Nephron progenitor cell (in vitro differentiated cells): ENCODE measurements at regions not wholly inside any gene's neighbourhood (a gene's known extent, or its start where the extent isn't known, plus 50 kb on each side); places are given as distances from the start of the nearest gene placed in this dataset.

Source experiments
- DNase-seq: peaks from one replicate; pipeline ENCODE4 v3.0.0; 2021
- H3K27ac Mint-ChIP-seq: 2 replicates; pipeline ENCODE4 v1.8.0; 2021; ENCODE audit warnings: mild to moderate bottlenecking, moderate library complexity, mixed read lengths
- H3K27me3 Mint-ChIP-seq: 2 replicates; pipeline ENCODE4 v1.8.0; 2021; ENCODE audit warnings: mild to moderate bottlenecking, low read depth, mixed read lengths; ENCODE audit not compliant: poor library complexity
- H3K36me3 Mint-ChIP-seq: 2 replicates; pipeline ENCODE4 v1.8.0; 2021; ENCODE audit warnings: low read depth, mixed read lengths
- H3K4me1 Mint-ChIP-seq: 2 replicates; pipeline ENCODE4 v1.8.0; 2021; ENCODE audit warnings: mixed read lengths
- H3K4me3 Mint-ChIP-seq: 2 replicates; pipeline ENCODE4 v1.8.0; 2021; ENCODE audit warnings: mild to moderate bottlenecking, moderate library complexity, mixed read lengths
- H3K9me3 Mint-ChIP-seq: 2 replicates; pipeline ENCODE4 v1.8.0; 2021; ENCODE audit warnings: mild to moderate bottlenecking, moderate library complexity, mixed read lengths
- TF ChIP-seq, protein P1 (sequence below): fragments of 200-600 bp; sonication (generic); IDR thresholded peaks from 2 replicates; pipeline ENCODE4 v1.5.0; 2021; ENCODE audit warnings: antibody characterized with exemption

GRCh38 chr4:107317611-107318010 lies 281.5 kb upstream of the DKK2 start:
- Mint-ChIP-seq H3K9me3 (no peaks in the 10 kb centered on the region), H3K4me1 (no peaks in the 10 kb centered on the region), H3K4me3 (no peak overlapping the region), H3K27me3 (peaks cover 3% of the 10 kb centered on the region), H3K27ac (no peak overlapping the region), H3K36me3 (no peaks in the 10 kb centered on the region)
- TF ChIP-seq, protein P1, sequence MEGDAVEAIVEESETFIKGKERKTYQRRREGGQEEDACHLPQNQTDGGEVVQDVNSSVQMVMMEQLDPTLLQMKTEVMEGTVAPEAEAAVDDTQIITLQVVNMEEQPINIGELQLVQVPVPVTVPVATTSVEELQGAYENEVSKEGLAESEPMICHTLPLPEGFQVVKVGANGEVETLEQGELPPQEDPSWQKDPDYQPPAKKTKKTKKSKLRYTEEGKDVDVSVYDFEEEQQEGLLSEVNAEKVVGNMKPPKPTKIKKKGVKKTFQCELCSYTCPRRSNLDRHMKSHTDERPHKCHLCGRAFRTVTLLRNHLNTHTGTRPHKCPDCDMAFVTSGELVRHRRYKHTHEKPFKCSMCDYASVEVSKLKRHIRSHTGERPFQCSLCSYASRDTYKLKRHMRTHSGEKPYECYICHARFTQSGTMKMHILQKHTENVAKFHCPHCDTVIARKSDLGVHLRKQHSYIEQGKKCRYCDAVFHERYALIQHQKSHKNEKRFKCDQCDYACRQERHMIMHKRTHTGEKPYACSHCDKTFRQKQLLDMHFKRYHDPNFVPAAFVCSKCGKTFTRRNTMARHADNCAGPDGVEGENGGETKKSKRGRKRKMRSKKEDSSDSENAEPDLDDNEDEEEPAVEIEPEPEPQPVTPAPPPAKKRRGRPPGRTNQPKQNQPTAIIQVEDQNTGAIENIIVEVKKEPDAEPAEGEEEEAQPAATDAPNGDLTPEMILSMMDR: no peak
- DNase-seq: no peak

- H3K9me3 Mint-ChIP-seq: no peaks in the 10 kb centered on the region
- H3K36me3 Mint-ChIP-seq: no peaks in the 10 kb centered on the region
- DNase-seq: no peak
- H3K27ac Mint-ChIP-seq: no peak overlapping the region
- H3K4me1 Mint-ChIP-seq: no peaks in the 10 kb centered on the region
- H3K4me3 Mint-ChIP-seq: no peak overlapping the region
- peaks cover 3% of the 10 kb centered on the region for H3K27me3 Mint-ChIP-seq
- TF ChIP-seq, protein P1: no peak
Measured at GRCh38 chr4:107315584-107315983, 279.5 kb upstream of the DKK2 start.

DNA sequence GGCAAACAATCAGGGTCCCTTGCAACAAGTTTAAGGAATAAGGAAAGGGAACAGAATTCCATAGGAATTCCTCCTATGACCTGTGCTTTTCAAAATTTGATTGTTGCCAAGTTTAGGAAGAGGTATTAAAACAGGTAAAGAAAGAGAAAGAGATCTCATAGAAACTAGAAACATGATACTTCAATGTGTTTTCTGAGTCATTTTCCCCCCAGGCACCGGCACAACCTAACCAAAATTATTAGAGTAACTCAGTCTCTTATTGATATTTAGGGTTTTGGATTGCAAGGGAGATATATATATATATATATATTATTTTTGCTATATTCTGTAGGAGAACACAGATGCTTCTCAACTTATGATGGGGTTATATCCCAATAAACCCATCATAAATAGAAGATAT lies 278.0 kb upstream of the DKK2 start:
- H3K27ac Mint-ChIP-seq: no peak overlapping the region
- no peaks in the 10 kb centered on the region for H3K4me1 Mint-ChIP-seq
- no peak overlapping the region for H3K4me3 Mint-ChIP-seq
- DNase-seq: no peak
- no peaks in the 10 kb centered on the region for H3K36me3 Mint-ChIP-seq
- TF ChIP-seq, protein P1: no peak
- peaks cover 3% of the 10 kb centered on the region for H3K27me3 Mint-ChIP-seq
- H3K9me3 Mint-ChIP-seq: no peaks in the 10 kb centered on the region

GRCh38 chr4:107312366-107312765 lies 276.3 kb upstream of the DKK2 start:
- TF ChIP-seq, protein P1: no peak
- no peaks in the 10 kb centered on the region for H3K27me3 Mint-ChIP-seq

DNA sequence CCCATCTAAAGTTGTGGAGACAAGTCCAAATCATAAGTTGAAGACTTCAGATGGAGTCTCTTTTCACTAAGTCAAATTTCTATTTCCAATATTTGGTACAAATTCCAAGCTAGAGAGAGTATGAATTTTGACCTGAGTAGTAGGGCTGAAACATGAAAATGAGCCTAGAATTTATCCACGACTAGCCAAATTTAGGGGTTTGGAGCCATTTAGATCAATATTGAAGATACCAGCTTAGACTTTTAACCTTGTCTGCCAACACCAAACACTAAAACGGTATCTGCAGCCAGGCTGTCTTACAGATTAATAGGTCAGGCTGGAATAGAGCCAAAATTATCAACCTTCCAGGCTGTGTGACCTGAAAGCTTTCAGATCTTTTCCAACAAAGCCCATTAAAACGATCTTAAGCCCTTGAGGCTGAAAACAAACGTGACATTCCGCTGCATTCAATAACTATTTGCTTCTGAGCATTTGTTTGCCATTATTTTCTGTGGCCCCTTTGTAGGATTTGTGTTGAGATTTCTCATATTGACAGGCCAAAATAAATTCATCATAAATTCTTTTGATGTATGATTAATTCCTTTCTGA lies 268.7 kb upstream of the DKK2 start:
- Mint-ChIP-seq H3K9me3 (peaks cover 4% of the 10 kb centered on the region), H3K4me3 (no peak overlapping the region), H3K36me3 (no peaks in the 10 kb centered on the region), H3K4me1 (no peaks in the 10 kb centered on the region), H3K27me3 (no peaks in the 10 kb centered on the region), H3K27ac (no peak overlapping the region)
- TF ChIP-seq, protein P1: no peak
- no peak for DNase-seq

More at GRCh38 chr4:107312366-107312765, 276.3 kb upstream of the DKK2 start:
- Mint-ChIP-seq H3K36me3 (no peaks in the 10 kb centered on the region), H3K9me3 (no peaks in the 10 kb centered on the region), H3K27ac (no peak overlapping the region), H3K4me1 (no peaks in the 10 kb centered on the region), H3K4me3 (no peak overlapping the region)
- DNase-seq: no peak

DNA sequence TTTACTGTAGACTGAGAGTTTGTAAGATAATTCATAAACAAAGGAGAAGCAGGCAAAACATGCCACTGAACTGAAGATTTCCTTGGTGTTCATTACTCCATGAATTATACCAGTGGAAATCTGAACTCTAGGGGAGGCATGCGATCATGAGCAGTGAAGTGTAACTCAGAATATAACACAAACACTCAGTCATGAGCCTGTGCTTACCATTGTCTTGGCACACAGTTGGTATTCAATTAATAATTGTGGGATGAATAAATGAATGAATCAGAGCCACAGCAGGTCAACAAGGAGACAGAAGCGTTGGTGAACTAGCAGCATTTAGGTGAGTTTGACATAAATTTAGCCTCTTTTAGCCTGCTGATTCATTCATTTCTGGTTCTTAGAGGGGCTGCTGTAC lies 263.5 kb upstream of the DKK2 start:
- H3K36me3 Mint-ChIP-seq: peaks cover 8% of the 10 kb centered on the region
- H3K4me3 Mint-ChIP-seq: no peak overlapping the region
- H3K4me1 Mint-ChIP-seq: no peaks in the 10 kb centered on the region
- DNase-seq: no peak
- no peak overlapping the region for H3K27ac Mint-ChIP-seq
- H3K9me3 Mint-ChIP-seq: peaks cover 14% of the 10 kb centered on the region
- peaks cover 6% of the 10 kb centered on the region for H3K27me3 Mint-ChIP-seq
- TF ChIP-seq, protein P1: no peak
